ENCODE measurements at regions not wholly inside any gene's neighbourhood (a gene's known extent, or its start where the extent isn't known, plus 50 kb on each side); places are given as distances from the start of the nearest gene placed in this dataset.
"Not testable (repeated sequence)": the region's sequence is repeated elsewhere in the genome, so short reads cannot be mapped to it uniquely, and the experiment has no call there.

- DNase-seq: not testable (repeated sequence)
These were observed 186.1 kb downstream of the CEP135 start for GRCh38 chr4:56134834-56135233.

GRCh38 chr4:56134266-56134665 lies 185.5 kb downstream of the CEP135 start:
- no peak for DNase-seq

GRCh38 chr4:56132835-56133234 lies 184.1 kb downstream of the CEP135 start:
- DNase-seq: no peak

- not testable (repeated sequence) for DNase-seq
These were observed 183.4 kb downstream of the CEP135 start for GRCh38 chr4:56132188-56132587.

GRCh38 chr4:56130606-56131155 lies 181.9 kb downstream of the CEP135 start:
- no peak for DNase-seq

GRCh38 chr4:56129431-56129861 lies 180.7 kb downstream of the CEP135 start:
- peak; percentile 18 for DNase-seq

- DNase-seq: no peak
These were observed 179.5 kb downstream of the CEP135 start for GRCh38 chr4:56128213-56128612.

GRCh38 chr4:56127716-56128115 lies 179.0 kb downstream of the CEP135 start:
- DNase-seq: no peak

- DNase-seq: no peak
These were observed 174.8 kb downstream of the CEP135 start for GRCh38 chr4:56123547-56123946.

GRCh38 chr4:56123051-56123450 lies 174.3 kb downstream of the CEP135 start:
- DNase-seq: no peak

GRCh38 chr4:56118845-56119244 lies 170.1 kb downstream of the CEP135 start:
- no peak for DNase-seq

- DNase-seq: no peak
These were observed 169.3 kb downstream of the CEP135 start for GRCh38 chr4:56118055-56118454.

GRCh38 chr4:56115898-56116297 lies 167.2 kb downstream of the CEP135 start:
- DNase-seq: no peak

- DNase-seq: no peak
These were observed 163.6 kb downstream of the CEP135 start for GRCh38 chr4:56112377-56112776.

- DNase-seq: no peak
These were observed 157.7 kb downstream of the CEP135 start for GRCh38 chr4:56106180-56107147.

GRCh38 chr4:56104188-56104587 lies 155.4 kb downstream of the CEP135 start:
- no peak for DNase-seq

- no peak for DNase-seq
These were observed 153.9 kb downstream of the CEP135 start for GRCh38 chr4:56102601-56103000.

- DNase-seq: no peak
These were observed 150.6 kb downstream of the CEP135 start for GRCh38 chr4:56099378-56099786.

GRCh38 chr4:56093576-56093975 lies 144.8 kb downstream of the CEP135 start:
- no peak for DNase-seq

- DNase-seq: no peak
These were observed 143.8 kb downstream of the CEP135 start for GRCh38 chr4:56092540-56092939.

GRCh38 chr4:56086561-56086960 lies 137.8 kb downstream of the CEP135 start:
- DNase-seq: no peak

GRCh38 chr4:56086073-56086541 lies 137.4 kb downstream of the CEP135 start:
- DNase-seq: no peak

GRCh38 chr4:56085275-56085674 lies 136.5 kb downstream of the CEP135 start:
- DNase-seq: no peak

- no peak for DNase-seq
These were observed 136.1 kb downstream of the CEP135 start for GRCh38 chr4:56084851-56085250.

All from activated naive CD4-positive, alpha-beta T cell treated with anti-CD3 and anti-CD28 coated beads, Interleukin-2, amount 50 U/mL, for 16 hours (primary cell).